ENCODE measurements at regions not wholly inside any gene's neighbourhood (a gene's known extent, or its start where the extent isn't known, plus 50 kb on each side); places are given as distances from the start of the nearest gene placed in this dataset.

DNA sequence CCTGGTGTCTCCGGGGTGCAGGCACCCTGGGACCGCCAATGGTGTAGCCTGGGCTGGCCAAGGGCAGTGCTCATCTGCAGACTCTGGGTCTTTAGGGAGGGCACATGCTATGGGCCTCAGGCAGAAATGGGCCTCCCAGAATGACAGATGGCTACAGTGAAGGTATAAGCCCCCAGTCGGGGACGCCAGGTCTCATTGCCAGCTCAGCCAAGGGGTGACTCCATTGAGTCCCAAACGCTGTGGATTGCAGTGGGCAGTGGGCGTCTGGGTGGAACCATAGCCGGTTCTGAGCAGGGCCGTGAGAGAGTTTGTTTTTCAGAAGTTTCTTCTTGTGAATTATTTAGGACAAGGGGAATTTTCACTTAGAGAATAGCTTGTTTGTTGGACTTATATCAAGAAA, 516.9 kb downstream of the TBC1D22A start:
- TF ChIP-seq EZH2 (IDR thresholded peaks at IDR 0.05) (no peak), POLR2A (IDR thresholded peaks at IDR 0.05; ENCODE audit: borderline replicate concordance, extremely low read depth, insufficient read depth, insufficient read length) (no peak), POLR2AphosphoS5 (IDR thresholded peaks at IDR 0.05; ENCODE audit: low read depth, low read length) (no peak), ZNF274 (IDR thresholded peaks at IDR 0.05; ENCODE audit: low read depth, low read length) (no peak), SRF (IDR thresholded peaks at IDR 0.05; ENCODE audit: low read depth) (no peak)
- TF ChIP-seq, protein P1, sequence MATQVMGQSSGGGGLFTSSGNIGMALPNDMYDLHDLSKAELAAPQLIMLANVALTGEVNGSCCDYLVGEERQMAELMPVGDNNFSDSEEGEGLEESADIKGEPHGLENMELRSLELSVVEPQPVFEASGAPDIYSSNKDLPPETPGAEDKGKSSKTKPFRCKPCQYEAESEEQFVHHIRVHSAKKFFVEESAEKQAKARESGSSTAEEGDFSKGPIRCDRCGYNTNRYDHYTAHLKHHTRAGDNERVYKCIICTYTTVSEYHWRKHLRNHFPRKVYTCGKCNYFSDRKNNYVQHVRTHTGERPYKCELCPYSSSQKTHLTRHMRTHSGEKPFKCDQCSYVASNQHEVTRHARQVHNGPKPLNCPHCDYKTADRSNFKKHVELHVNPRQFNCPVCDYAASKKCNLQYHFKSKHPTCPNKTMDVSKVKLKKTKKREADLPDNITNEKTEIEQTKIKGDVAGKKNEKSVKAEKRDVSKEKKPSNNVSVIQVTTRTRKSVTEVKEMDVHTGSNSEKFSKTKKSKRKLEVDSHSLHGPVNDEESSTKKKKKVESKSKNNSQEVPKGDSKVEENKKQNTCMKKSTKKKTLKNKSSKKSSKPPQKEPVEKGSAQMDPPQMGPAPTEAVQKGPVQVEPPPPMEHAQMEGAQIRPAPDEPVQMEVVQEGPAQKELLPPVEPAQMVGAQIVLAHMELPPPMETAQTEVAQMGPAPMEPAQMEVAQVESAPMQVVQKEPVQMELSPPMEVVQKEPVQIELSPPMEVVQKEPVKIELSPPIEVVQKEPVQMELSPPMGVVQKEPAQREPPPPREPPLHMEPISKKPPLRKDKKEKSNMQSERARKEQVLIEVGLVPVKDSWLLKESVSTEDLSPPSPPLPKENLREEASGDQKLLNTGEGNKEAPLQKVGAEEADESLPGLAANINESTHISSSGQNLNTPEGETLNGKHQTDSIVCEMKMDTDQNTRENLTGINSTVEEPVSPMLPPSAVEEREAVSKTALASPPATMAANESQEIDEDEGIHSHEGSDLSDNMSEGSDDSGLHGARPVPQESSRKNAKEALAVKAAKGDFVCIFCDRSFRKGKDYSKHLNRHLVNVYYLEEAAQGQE (IDR thresholded peaks at IDR 0.05; ENCODE audit: low read depth), result no peak
- TF ChIP-seq, protein P2, sequence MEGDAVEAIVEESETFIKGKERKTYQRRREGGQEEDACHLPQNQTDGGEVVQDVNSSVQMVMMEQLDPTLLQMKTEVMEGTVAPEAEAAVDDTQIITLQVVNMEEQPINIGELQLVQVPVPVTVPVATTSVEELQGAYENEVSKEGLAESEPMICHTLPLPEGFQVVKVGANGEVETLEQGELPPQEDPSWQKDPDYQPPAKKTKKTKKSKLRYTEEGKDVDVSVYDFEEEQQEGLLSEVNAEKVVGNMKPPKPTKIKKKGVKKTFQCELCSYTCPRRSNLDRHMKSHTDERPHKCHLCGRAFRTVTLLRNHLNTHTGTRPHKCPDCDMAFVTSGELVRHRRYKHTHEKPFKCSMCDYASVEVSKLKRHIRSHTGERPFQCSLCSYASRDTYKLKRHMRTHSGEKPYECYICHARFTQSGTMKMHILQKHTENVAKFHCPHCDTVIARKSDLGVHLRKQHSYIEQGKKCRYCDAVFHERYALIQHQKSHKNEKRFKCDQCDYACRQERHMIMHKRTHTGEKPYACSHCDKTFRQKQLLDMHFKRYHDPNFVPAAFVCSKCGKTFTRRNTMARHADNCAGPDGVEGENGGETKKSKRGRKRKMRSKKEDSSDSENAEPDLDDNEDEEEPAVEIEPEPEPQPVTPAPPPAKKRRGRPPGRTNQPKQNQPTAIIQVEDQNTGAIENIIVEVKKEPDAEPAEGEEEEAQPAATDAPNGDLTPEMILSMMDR (IDR thresholded peaks at IDR 0.05 in 2 of 3, conservative IDR thresholded peaks at IDR 0.05 in 1 of 3; ENCODE audit: borderline replicate concordance in 1 of 3, insufficient read depth in 1 of 3, low read depth in 2 of 3, low read length in 2 of 3), result no peak
- TF ChIP-seq, protein P3, sequence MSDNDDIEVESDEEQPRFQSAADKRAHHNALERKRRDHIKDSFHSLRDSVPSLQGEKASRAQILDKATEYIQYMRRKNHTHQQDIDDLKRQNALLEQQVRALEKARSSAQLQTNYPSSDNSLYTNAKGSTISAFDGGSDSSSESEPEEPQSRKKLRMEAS (IDR thresholded peaks at IDR 0.05), result no peak
